PC-9 (cell line): ENCODE measurements at regions not wholly inside any gene's neighbourhood (a gene's known extent, or its start where the extent isn't known, plus 50 kb on each side); places are given as distances from the start of the nearest gene placed in this dataset.

Source experiments
- BruUV-seq: library from RNA; stranded (reverse); fragments of 400-500 nt; replicated peaks from 2 replicates; lab custom pipeline; 2021; lab: Mats Ljungman, UMichigan
- CTCF ChIA-PET: fragments of 300-600 bp; sonication (Branson Sonifier 250); formaldehyde crosslinking; loops from one replicate; lab custom pipeline; 2022; ENCODE audit warnings: antibody characterized with exemption; lab: Charles Lee
- POLR2A ChIA-PET: fragments of 300-600 bp; sonication (Branson Sonifier 250); formaldehyde crosslinking; loops from one replicate; lab custom pipeline; 2022; ENCODE audit warnings: antibody characterized with exemption; ENCODE audit not compliant: unreplicated experiment; lab: Charles Lee
- DNase-seq, 2 experiments: peaks; one replicate each; pipeline versions ENCODE4 v3.0.0 to v3.0.0-alpha.2; 2015 to 2022; ENCODE audit warnings: mixed read lengths in 1 of 2
- H2AFZ ChIP-seq: fragments of 200-600 bp; sonication (generic); 2 replicates; pipeline ENCODE4 v1.8.1; 2017; ENCODE audit warnings: antibody characterized with exemption
- H3F3A ChIP-seq: fragments of 200-600 bp; sonication (generic); 2 replicates; pipeline ENCODE4 v1.8.1; 2017; ENCODE audit warnings: antibody characterized with exemption, mild to moderate bottlenecking, low read depth; ENCODE audit not compliant: insufficient read depth
- H3K27ac ChIP-seq: fragments of 200-600 bp; sonication (generic); 2 replicates; pipeline ENCODE4 v1.6.1; 2016; ENCODE audit warnings: mixed run types
- H3K27me3 ChIP-seq: fragments of 200-600 bp; sonication (generic); 2 replicates; pipeline ENCODE4 v1.6.1; 2016; ENCODE audit warnings: low read depth, mixed run types; ENCODE audit not compliant: insufficient read depth
- H3K36me3 ChIP-seq: fragments of 200-600 bp; sonication (generic); 2 replicates; pipeline ENCODE4 v1.6.1; 2016; ENCODE audit warnings: low read depth, mixed run types
- H3K4me1 ChIP-seq: fragments of 200-600 bp; sonication (generic); replicated peaks from 2 replicates; pipeline ENCODE4 v1.6.1; 2016; ENCODE audit warnings: mixed run types; ENCODE audit not compliant: insufficient read depth
- H3K4me2 ChIP-seq: fragments of 200-600 bp; sonication (generic); 2 replicates; pipeline ENCODE4 v1.6.1; 2017; ENCODE audit warnings: mixed run types
- H3K4me3 ChIP-seq: fragments of 200-600 bp; sonication (generic); 2 replicates; pipeline ENCODE4 v1.6.1; 2016; ENCODE audit warnings: mixed run types
- H3K79me2 ChIP-seq: fragments of 200-600 bp; sonication (generic); 2 replicates; pipeline ENCODE4 v1.6.1; 2017; ENCODE audit warnings: low read depth, mixed run types
- H3K9me2 ChIP-seq: fragments of 200-600 bp; sonication (generic); 2 replicates; pipeline ENCODE4 v1.8.1; 2017; ENCODE audit warnings: mild to moderate bottlenecking; ENCODE audit not compliant: insufficient read depth
- H3K9me3 ChIP-seq: fragments of 200-600 bp; sonication (generic); 2 replicates; pipeline ENCODE4 v1.8.1; 2016; ENCODE audit warnings: low read depth; ENCODE audit not compliant: insufficient read depth
- H4K20me1 ChIP-seq: fragments of 200-600 bp; sonication (generic); 2 replicates; pipeline ENCODE4 v1.8.1; 2017; ENCODE audit not compliant: insufficient read depth
- EZH2 ChIP-seq: fragments of 200-600 bp; sonication (generic); IDR thresholded peaks from 2 replicates; pipeline ENCODE4 v1.8.0; 2017; ENCODE audit warnings: antibody characterized with exemption, low read depth
- intact Hi-C: fragments of 100-400 bp; cut with micrococcal nuclease; formaldehyde crosslinking; loops from one replicate; pipeline ENCODE4 v1.10.0; 2022; ENCODE audit not compliant: unreplicated experiment
- TF ChIP-seq, protein P1 (sequence below): fragments of 200-600 bp; sonication (generic); conservative IDR thresholded peaks from 2 replicates; pipeline ENCODE4 v1.6.1; 2017; ENCODE audit warnings: mixed run types, antibody characterized with exemption, mild to moderate bottlenecking, moderate library complexity

DNA sequence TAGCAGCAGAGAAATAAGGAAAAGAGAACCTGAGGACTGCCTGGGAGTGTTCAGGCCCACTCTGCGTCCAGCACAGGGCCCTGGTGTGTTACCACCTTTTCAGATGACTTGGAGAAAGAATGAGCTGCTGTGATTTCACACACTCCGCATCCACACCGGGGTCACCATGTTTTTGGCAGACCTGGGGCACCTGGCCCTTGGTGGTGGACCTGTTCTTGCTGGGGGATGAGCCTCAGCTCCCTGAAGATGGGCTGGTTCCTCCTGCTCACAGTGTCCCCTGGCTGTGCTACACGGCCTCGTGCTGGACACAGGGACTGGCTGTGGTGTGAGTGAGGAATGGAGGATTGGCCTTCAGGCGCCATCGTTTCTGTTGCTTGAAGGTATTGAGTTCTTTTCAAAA is 1381.4 kb downstream of the TBC1D22A start:
- H3K27ac ChIP-seq, result no peak overlapping the region
- no TSS peak for BruUV-seq
- no peak overlapping the region for H3K4me3 ChIP-seq
- DNase-seq, result no peak
- H2AFZ ChIP-seq, result no peak overlapping the region
- POLR2A ChIA-PET, result no interaction called here
- H3K4me1 ChIP-seq, result no peaks in the 10 kb centered on the region
- no peaks in the 10 kb centered on the region for H3K36me3 ChIP-seq
- peaks cover 3% of the 10 kb centered on the region; the same call in 1 of the 2 replicates for H4K20me1 ChIP-seq
- no peaks in the 10 kb centered on the region for H3K79me2 ChIP-seq
- CTCF ChIA-PET, result no interaction called here
- intact Hi-C loops, result no loop called here
- H3F3A ChIP-seq, result no peaks in the 10 kb centered on the region
- H3K27me3 ChIP-seq, result peaks cover 100% of the 10 kb centered on the region
- H3K4me2 ChIP-seq, result no peak overlapping the region
- TF ChIP-seq, protein P1, sequence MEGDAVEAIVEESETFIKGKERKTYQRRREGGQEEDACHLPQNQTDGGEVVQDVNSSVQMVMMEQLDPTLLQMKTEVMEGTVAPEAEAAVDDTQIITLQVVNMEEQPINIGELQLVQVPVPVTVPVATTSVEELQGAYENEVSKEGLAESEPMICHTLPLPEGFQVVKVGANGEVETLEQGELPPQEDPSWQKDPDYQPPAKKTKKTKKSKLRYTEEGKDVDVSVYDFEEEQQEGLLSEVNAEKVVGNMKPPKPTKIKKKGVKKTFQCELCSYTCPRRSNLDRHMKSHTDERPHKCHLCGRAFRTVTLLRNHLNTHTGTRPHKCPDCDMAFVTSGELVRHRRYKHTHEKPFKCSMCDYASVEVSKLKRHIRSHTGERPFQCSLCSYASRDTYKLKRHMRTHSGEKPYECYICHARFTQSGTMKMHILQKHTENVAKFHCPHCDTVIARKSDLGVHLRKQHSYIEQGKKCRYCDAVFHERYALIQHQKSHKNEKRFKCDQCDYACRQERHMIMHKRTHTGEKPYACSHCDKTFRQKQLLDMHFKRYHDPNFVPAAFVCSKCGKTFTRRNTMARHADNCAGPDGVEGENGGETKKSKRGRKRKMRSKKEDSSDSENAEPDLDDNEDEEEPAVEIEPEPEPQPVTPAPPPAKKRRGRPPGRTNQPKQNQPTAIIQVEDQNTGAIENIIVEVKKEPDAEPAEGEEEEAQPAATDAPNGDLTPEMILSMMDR, result no peak
- no peak for TF ChIP-seq EZH2
- H3K9me3 ChIP-seq, result no peaks in the 10 kb centered on the region
- H3K9me2 ChIP-seq, result no peaks in the 10 kb centered on the region

DNA sequence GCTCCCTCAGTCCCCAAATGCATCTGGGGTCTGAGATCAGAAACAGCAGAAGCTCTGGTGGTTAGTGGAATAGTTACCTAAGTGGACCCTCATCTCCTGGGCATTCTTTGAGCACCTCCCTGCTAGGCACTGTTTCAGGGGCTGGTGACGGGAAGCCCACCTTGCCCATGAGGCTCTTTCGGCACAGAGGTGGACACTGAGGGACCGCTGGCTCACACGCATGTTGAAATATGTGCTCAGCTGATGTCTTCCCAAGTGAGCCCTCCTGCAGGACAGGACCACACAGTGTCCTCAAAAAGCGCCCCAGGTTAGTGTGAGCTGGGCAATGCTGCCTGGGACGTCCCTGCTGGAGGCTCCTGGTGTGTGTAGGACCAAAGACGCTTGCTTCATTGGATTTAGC is 1379.9 kb downstream of the TBC1D22A start:
- Histone ChIP-seq H2AFZ (no peak overlapping the region), H3K4me2 (no peak overlapping the region), H3K9me2 (no peaks in the 10 kb centered on the region), H3K4me1 (no peaks in the 10 kb centered on the region), H3K36me3 (no peaks in the 10 kb centered on the region), H4K20me1 (peaks cover 3% of the 10 kb centered on the region; the same call in 1 of the 2 replicates), H3K79me2 (no peaks in the 10 kb centered on the region), H3K4me3 (no peak overlapping the region), H3K9me3 (no peaks in the 10 kb centered on the region), H3F3A (no peaks in the 10 kb centered on the region), H3K27ac (no peak overlapping the region), H3K27me3 (peaks cover 95% of the 10 kb centered on the region)
- BruUV-seq, result no TSS peak
- TF ChIP-seq EZH2, result no peak
- TF ChIP-seq, protein P1, result no peak
- CTCF ChIA-PET, result no interaction called here
- no peak for DNase-seq
- POLR2A ChIA-PET, result no interaction called here
- intact Hi-C loops, result no loop called here

DNA sequence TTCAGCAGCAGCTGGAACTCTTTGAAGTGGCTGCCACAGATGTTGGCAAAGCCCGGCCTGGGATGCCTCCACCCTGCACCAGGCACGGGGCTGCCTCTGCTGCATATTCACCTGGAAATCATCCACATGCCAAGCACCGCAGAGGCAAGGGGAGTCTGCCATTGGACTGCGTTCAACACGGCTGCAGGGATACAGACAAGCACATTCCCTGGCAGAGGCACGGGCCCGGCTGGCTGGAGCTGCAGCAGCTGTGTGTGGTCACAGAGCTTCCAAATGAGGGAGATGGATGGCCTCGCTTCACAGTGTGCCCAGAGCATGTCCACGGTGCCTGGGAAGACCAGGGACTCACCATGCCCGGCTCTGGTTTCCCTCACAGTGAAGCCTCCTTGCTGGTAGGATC is 1378.9 kb downstream of the TBC1D22A start:
- H3K4me2 ChIP-seq, result no peak overlapping the region
- H3K36me3 ChIP-seq, result no peaks in the 10 kb centered on the region
- H3K4me3 ChIP-seq, result no peak overlapping the region
- TF ChIP-seq, protein P1, result no peak
- no peak for TF ChIP-seq EZH2
- POLR2A ChIA-PET, result no interaction called here
- H3K4me1 ChIP-seq, result no peaks in the 10 kb centered on the region
- H3K27ac ChIP-seq, result no peak overlapping the region
- DNase-seq, result no peak
- intact Hi-C loops, result no loop called here
- H3F3A ChIP-seq, result no peaks in the 10 kb centered on the region
- no peaks in the 10 kb centered on the region for H3K79me2 ChIP-seq
- BruUV-seq, result no TSS peak
- peaks cover 3% of the 10 kb centered on the region; the same call in 1 of the 2 replicates for H4K20me1 ChIP-seq
- H3K27me3 ChIP-seq, result peaks cover 95% of the 10 kb centered on the region
- no peak overlapping the region for H2AFZ ChIP-seq
- CTCF ChIA-PET, result no interaction called here
- no peaks in the 10 kb centered on the region for H3K9me3 ChIP-seq
- H3K9me2 ChIP-seq, result no peaks in the 10 kb centered on the region
